ENCODE measurements at regions not wholly inside any gene's neighbourhood (a gene's known extent, or its start where the extent isn't known, plus 50 kb on each side); places are given as distances from the start of the nearest gene placed in this dataset.

- no peak for TF ChIP-seq EZH2 (IDR thresholded peaks at IDR 0.05; ENCODE audit: low read length)
- TF ChIP-seq CTCF (optimal IDR thresholded peaks at IDR 0.05 in 1 of 3, IDR thresholded peaks at IDR 0.05 in 1 of 3, conservative IDR thresholded peaks at IDR 0.05 in 1 of 3; ENCODE audit: extremely low read depth in 1 of 3, insufficient read depth in 2 of 3, low read length in 3 of 3) = no peak
- dilution Hi-C loops (cut with MboI; ENCODE audit: extremely low pct_ligation_motif_present, low sequenced_read_pairs) = no loop called here
Observed at GRCh38 chr15:62825191-62825590, 217.4 kb upstream of the TPM1 start.

GRCh38 chr15:62826561-62826960 is 216.0 kb upstream of the TPM1 start:
- Histone ChIP-seq H3K4me3 (ENCODE audit: control insufficient read depth in 2 of 3, extremely low read depth in 1 of 3, insufficient read depth in 2 of 3, low read depth in 1 of 3, low read length in 3 of 3) (no peak overlapping the region), H3K9me3 (ENCODE audit: control insufficient read depth, low read depth, low read length) (no peaks in the 10 kb centered on the region), H3K9me1 (ENCODE audit: control insufficient read depth, extremely low read depth, insufficient read depth, low read length) (no peaks in the 10 kb centered on the region), H3K9ac (ENCODE audit: control insufficient read depth, extremely low read depth, insufficient read depth, low read length) (no peak overlapping the region), H3K79me2 (ENCODE audit: control insufficient read depth, insufficient read depth, low read length) (no peaks in the 10 kb centered on the region), H3K27me3 (ENCODE audit: control insufficient read depth, extremely low read depth, insufficient read depth, low read length) (no peaks in the 10 kb centered on the region), H3K4me1 (ENCODE audit: control insufficient read depth, extremely low read depth, insufficient read depth, low read length) (peaks cover 18% of the 10 kb centered on the region), H3K27ac (ENCODE audit: control insufficient read depth, insufficient read depth, low read length) (no peak overlapping the region), H2AFZ (ENCODE audit: control insufficient read depth, low read length) (no peak overlapping the region), H3K4me2 (ENCODE audit: control insufficient read depth, extremely low read depth, insufficient read depth, low read depth, low read length) (no peak overlapping the region), H3K36me3 (ENCODE audit: control insufficient read depth in 2 of 2, extremely low read depth in 1 of 2, insufficient read depth in 2 of 2, low read length in 2 of 2) (peaks cover 0 to 3% of the 10 kb centered on the region in 2 experiments), H4K20me1 (ENCODE audit: control insufficient read depth, extremely low read depth, insufficient read depth, low read length) (no peaks in the 10 kb centered on the region)
- no peak for DNase-seq (ENCODE audit: low read depth, low spot score)
- no peak for FAIRE-seq
- dilution Hi-C loops (cut with MboI; ENCODE audit: extremely low pct_ligation_motif_present, low sequenced_read_pairs) = no loop called here
- no peak for TF ChIP-seq CTCF (optimal IDR thresholded peaks at IDR 0.05 in 1 of 3, IDR thresholded peaks at IDR 0.05 in 1 of 3, conservative IDR thresholded peaks at IDR 0.05 in 1 of 3; ENCODE audit: extremely low read depth in 1 of 3, insufficient read depth in 2 of 3, low read length in 3 of 3)
- no peak for TF ChIP-seq EZH2 (IDR thresholded peaks at IDR 0.05; ENCODE audit: low read length)

More at GRCh38 chr15:62825191-62825590, 217.4 kb upstream of the TPM1 start:
- Histone ChIP-seq H2AFZ (ENCODE audit: control insufficient read depth, low read length) (no peak overlapping the region), H3K9me1 (ENCODE audit: control insufficient read depth, extremely low read depth, insufficient read depth, low read length) (no peaks in the 10 kb centered on the region), H3K36me3 (ENCODE audit: control insufficient read depth in 2 of 2, extremely low read depth in 1 of 2, insufficient read depth in 2 of 2, low read length in 2 of 2) (peaks cover 0 to 5% of the 10 kb centered on the region in 2 experiments), H3K27me3 (ENCODE audit: control insufficient read depth, extremely low read depth, insufficient read depth, low read length) (no peaks in the 10 kb centered on the region), H3K4me2 (ENCODE audit: control insufficient read depth, extremely low read depth, insufficient read depth, low read depth, low read length) (no peak overlapping the region), H3K79me2 (ENCODE audit: control insufficient read depth, insufficient read depth, low read length) (no peaks in the 10 kb centered on the region), H3K27ac (ENCODE audit: control insufficient read depth, insufficient read depth, low read length) (no peak overlapping the region), H3K4me3 (ENCODE audit: control insufficient read depth in 2 of 3, extremely low read depth in 1 of 3, insufficient read depth in 2 of 3, low read depth in 1 of 3, low read length in 3 of 3) (no peak overlapping the region), H3K4me1 (ENCODE audit: control insufficient read depth, extremely low read depth, insufficient read depth, low read length) (peaks cover 18% of the 10 kb centered on the region), H3K9ac (ENCODE audit: control insufficient read depth, extremely low read depth, insufficient read depth, low read length) (no peak overlapping the region), H3K9me3 (ENCODE audit: control insufficient read depth, low read depth, low read length) (no peaks in the 10 kb centered on the region), H4K20me1 (ENCODE audit: control insufficient read depth, extremely low read depth, insufficient read depth, low read length) (no peaks in the 10 kb centered on the region)
- DNase-seq (ENCODE audit: low read depth, low spot score) (no peak), FAIRE-seq (no peak)

Measured in keratinocyte (primary cell).